Gastrocnemius medialis (tissue), 4 donors: ENCODE measurements at regions not wholly inside any gene's neighbourhood (a gene's known extent, or its start where the extent isn't known, plus 50 kb on each side); places are given as distances from the start of the nearest gene placed in this dataset.

Experiments
- POLR2A ChIP-seq, 2 donors: fragments of 450-650 bp; IDR thresholded peaks; one replicate each; pipeline ENCODE4 v1.6.1; 2017; ENCODE audit warnings: antibody characterized with exemption in 2 of 2, mild to moderate bottlenecking in 2 of 2, moderate library complexity in 2 of 2
- TF ChIP-seq, protein P1 (sequence below), 5 experiments: fragments of 450-650 bp in 3 of 5; fragments of 200-600 bp in 2 of 5; sonication (generic) in 2 of 5; IDR thresholded peaks in 4 of 5; conservative IDR thresholded peaks in 1 of 5; 1 replicate in 4 of 5; 2 replicates in 1 of 5; pipeline ENCODE4 v1.5.1; 2016 to 2019; ENCODE audit warnings: antibody characterized with exemption in 5 of 5, mild to moderate bottlenecking in 3 of 5, moderate library complexity in 3 of 5

DNA sequence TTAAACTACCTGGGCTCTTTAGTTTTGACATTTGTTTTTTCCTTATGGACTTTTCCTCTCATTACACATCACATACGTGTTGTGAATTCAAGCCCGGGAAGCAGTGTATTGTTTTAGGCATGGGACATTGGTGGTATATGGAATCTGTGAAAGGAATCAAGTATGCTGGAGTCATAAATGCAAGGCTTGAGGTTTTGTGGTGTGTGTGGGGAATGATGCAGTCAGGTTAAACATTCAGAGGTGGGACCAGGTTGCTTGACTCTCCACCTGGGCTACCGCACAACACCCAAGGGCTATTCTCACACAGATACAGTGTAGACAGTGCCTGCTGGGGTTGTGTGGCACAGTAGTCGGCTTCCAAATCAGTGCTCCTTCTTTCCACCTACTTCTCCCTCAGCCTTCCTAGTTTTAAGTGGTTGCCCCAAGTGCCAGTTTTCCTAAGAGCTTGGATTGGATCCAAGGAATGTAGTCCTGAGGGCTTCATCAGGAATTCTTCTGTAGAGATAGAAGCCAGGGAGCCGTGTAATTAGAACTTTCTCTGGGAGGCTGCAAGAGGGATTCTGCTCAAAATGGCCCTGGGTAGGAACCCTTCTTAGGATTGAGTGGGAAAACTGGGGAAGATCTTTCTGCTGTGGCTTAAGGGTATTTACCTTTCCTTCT lies 243.7 kb downstream of the C12orf75 start:
- TF ChIP-seq POLR2A (IDR thresholded peaks at IDR 0.05), result no peak
- TF ChIP-seq, protein P1, sequence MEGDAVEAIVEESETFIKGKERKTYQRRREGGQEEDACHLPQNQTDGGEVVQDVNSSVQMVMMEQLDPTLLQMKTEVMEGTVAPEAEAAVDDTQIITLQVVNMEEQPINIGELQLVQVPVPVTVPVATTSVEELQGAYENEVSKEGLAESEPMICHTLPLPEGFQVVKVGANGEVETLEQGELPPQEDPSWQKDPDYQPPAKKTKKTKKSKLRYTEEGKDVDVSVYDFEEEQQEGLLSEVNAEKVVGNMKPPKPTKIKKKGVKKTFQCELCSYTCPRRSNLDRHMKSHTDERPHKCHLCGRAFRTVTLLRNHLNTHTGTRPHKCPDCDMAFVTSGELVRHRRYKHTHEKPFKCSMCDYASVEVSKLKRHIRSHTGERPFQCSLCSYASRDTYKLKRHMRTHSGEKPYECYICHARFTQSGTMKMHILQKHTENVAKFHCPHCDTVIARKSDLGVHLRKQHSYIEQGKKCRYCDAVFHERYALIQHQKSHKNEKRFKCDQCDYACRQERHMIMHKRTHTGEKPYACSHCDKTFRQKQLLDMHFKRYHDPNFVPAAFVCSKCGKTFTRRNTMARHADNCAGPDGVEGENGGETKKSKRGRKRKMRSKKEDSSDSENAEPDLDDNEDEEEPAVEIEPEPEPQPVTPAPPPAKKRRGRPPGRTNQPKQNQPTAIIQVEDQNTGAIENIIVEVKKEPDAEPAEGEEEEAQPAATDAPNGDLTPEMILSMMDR (IDR thresholded peaks at IDR 0.05 in 4 of 5, conservative IDR thresholded peaks at IDR 0.05 in 1 of 5), result no peak
